ENCODE measurements at regions not wholly inside any gene's neighbourhood (a gene's known extent, or its start where the extent isn't known, plus 50 kb on each side); places are given as distances from the start of the nearest gene placed in this dataset.

GRCh38 chr5:96180684-96181435, 219.2 kb upstream of the ELL2 start:
- FAIRE-seq: no peak

GRCh38 chr5:96177303-96177869, 215.7 kb upstream of the ELL2 start:
- Histone ChIP-seq H3K27ac (ENCODE audit: low read depth in 2 of 2, low read length in 2 of 2) (no peak overlapping the region), H3K4me3 (ENCODE audit: low read length in 3 of 3) (no peak overlapping the region), H3K4me1 (ENCODE audit: control insufficient read depth in 2 of 3, insufficient read depth in 2 of 3, low read depth in 1 of 3, low read length in 3 of 3) (peaks cover 0 to 2% (median 0%) of the 10 kb centered on the region in 3 donors), H3K9ac (ENCODE audit: low read length in 3 of 3) (no peak overlapping the region), H3K9me3 (ENCODE audit: control insufficient read depth in 2 of 3, insufficient read depth in 1 of 3, low read length in 3 of 3) (no peaks in the 10 kb centered on the region), H3K36me3 (ENCODE audit: control insufficient read depth in 2 of 3, insufficient read depth in 3 of 3, low read length in 3 of 3) (no peaks in the 10 kb centered on the region), H3K27me3 (ENCODE audit: control insufficient read depth, insufficient read depth, low read length) (no peaks in the 10 kb centered on the region)
- DNase-seq (no peak), FAIRE-seq (no peak)
- intact Hi-C loops (cut with DNase I): no loop called here
- no peak for TF ChIP-seq CTCF (IDR thresholded peaks at IDR 0.05; ENCODE audit: borderline replicate concordance, extremely low read depth, insufficient read depth)

More at GRCh38 chr5:96180684-96181435, 219.2 kb upstream of the ELL2 start:
- intact Hi-C loops (cut with DNase I): no loop called here
- no peak overlapping the region for H3K9ac ChIP-seq (ENCODE audit: low read length in 3 of 3)
- H3K9me3 ChIP-seq (ENCODE audit: control insufficient read depth in 2 of 3, insufficient read depth in 1 of 3, low read length in 3 of 3): peaks cover 0 to 3% (median 0%) of the 10 kb centered on the region in 3 donors
- no peaks in the 10 kb centered on the region for H3K36me3 ChIP-seq (ENCODE audit: control insufficient read depth in 2 of 3, insufficient read depth in 3 of 3, low read length in 3 of 3)
- no peak overlapping the region for H3K27ac ChIP-seq (ENCODE audit: low read depth in 2 of 2, low read length in 2 of 2)
- H3K4me3 ChIP-seq (ENCODE audit: low read length in 3 of 3): no peak overlapping the region
- H3K27me3 ChIP-seq (ENCODE audit: control insufficient read depth, insufficient read depth, low read length): no peaks in the 10 kb centered on the region
- no peak for TF ChIP-seq CTCF (IDR thresholded peaks at IDR 0.05; ENCODE audit: borderline replicate concordance, extremely low read depth, insufficient read depth)
- no peak for DNase-seq
- peaks cover 0 to 2% (median 0%) of the 10 kb centered on the region in 3 donors for H3K4me1 ChIP-seq (ENCODE audit: control insufficient read depth in 2 of 3, insufficient read depth in 2 of 3, low read depth in 1 of 3, low read length in 3 of 3)

- Histone ChIP-seq H3K4me1 (ENCODE audit: control insufficient read depth in 2 of 3, insufficient read depth in 2 of 3, low read depth in 1 of 3, low read length in 3 of 3) (peaks cover 0 to 2% (median 0%) of the 10 kb centered on the region in 3 donors), H3K36me3 (ENCODE audit: control insufficient read depth in 2 of 3, insufficient read depth in 3 of 3, low read length in 3 of 3) (no peaks in the 10 kb centered on the region), H3K27ac (ENCODE audit: low read depth in 2 of 2, low read length in 2 of 2) (no peak overlapping the region), H3K4me3 (ENCODE audit: low read length in 3 of 3) (no peak overlapping the region), H3K9me3 (ENCODE audit: control insufficient read depth in 2 of 3, insufficient read depth in 1 of 3, low read length in 3 of 3) (no peaks in the 10 kb centered on the region), H3K27me3 (ENCODE audit: control insufficient read depth, insufficient read depth, low read length) (no peaks in the 10 kb centered on the region), H3K9ac (ENCODE audit: low read length in 3 of 3) (no peak overlapping the region)
- DNase-seq: no peak
- intact Hi-C loops (cut with DNase I): no loop called here
- no peak for FAIRE-seq
- TF ChIP-seq CTCF (IDR thresholded peaks at IDR 0.05; ENCODE audit: borderline replicate concordance, extremely low read depth, insufficient read depth): no peak
These were observed 214.4 kb upstream of the ELL2 start for GRCh38 chr5:96176022-96176421.
